K562 (cell line): ENCODE measurements at regions not wholly inside any gene's neighbourhood (a gene's known extent, or its start where the extent isn't known, plus 50 kb on each side); places are given as distances from the start of the nearest gene placed in this dataset.

Experiments used
- ATAC-seq: fragments of 200-7000 bp; cut with Tn5 transposase; 3 replicates; pipeline ENCODE4 v1.9.1; 2020; ENCODE audit warnings: moderate library complexity
- BruUV-seq: library from RNA; stranded (reverse); fragments of 400-500 nt; replicated peaks from 2 replicates; lab custom pipeline; 2021; lab: Mats Ljungman, UMichigan
- CTCF ChIA-PET: fragments of 300-600 bp; formaldehyde crosslinking; extraction: SDS; loops from one replicate; lab custom pipeline; 2021; ENCODE audit warnings: low intra/inter-chr PET ratio; lab: Yijun Ruan, JAX
- POLR2A ChIA-PET: fragments of 300-600, 350-650 bp; sonication (Branson Sonifier 250); formaldehyde crosslinking; extraction: SDS; loops from one replicate; lab custom pipeline; 2021; ENCODE audit warnings: antibody characterized with exemption, inconsistent platforms; lab: Yijun Ruan, JAX
- DNase-seq, 4 experiments: peaks; one replicate each; pipeline versions ENCODE4 v3.0.0 to v3.0.0-alpha.2; 2011 to 2018; ENCODE audit warnings: low spot score in 3 of 4, mixed read lengths in 3 of 4; ENCODE audit errors: extremely low read depth in 1 of 4
- FAIRE-seq: peaks from 2 replicates; lab custom pipeline; 2011; peaks lifted over from hg19 to GRCh38; lab: Jason Lieb, UNC
- H2AFZ ChIP-seq: 2 replicates; pipeline ENCODE4 v1.6.0; 2011; ENCODE audit warnings: low read depth, low read length, control low read depth, inconsistent platforms
- H3K27ac ChIP-seq: fragments of 200-600 bp; 3 replicates; pipeline ENCODE4 v1.8.0; 2011; ENCODE audit warnings: low read depth, mild to moderate bottlenecking, control low read depth, inconsistent platforms, low read length, moderate library complexity, mixed read lengths; ENCODE audit errors: extremely low read depth
- H3K27me3 ChIP-seq, 2 experiments: fragments of 300-600 bp in 1 of 2; 2 replicates in 1 of 2; 3 replicates in 1 of 2; pipeline versions ENCODE4 v1.6.0 to v1.8.0; 2011; ENCODE audit warnings: inconsistent platforms in 2 of 2, low read length in 2 of 2, mild to moderate bottlenecking in 1 of 2, mixed read lengths in 1 of 2, moderate library complexity in 1 of 2; ENCODE audit not compliant: control insufficient read depth in 2 of 2, insufficient read depth in 2 of 2
- H3K36me3 ChIP-seq: fragments of 300-600 bp; 3 replicates; pipeline ENCODE4 v1.8.0; 2011; ENCODE audit warnings: mild to moderate bottlenecking, low read length, inconsistent platforms; ENCODE audit not compliant: control insufficient read depth, insufficient read depth
- H3K4me1 ChIP-seq, 2 experiments: fragments of 200-600 bp in 1 of 2; replicated peaks in 1 of 2; 2 replicates in 1 of 2; 3 replicates in 1 of 2; pipeline versions ENCODE4 v1.5.1 to v1.8.0; 2011; ENCODE audit warnings: inconsistent platforms in 2 of 2, low read length in 2 of 2, mild to moderate bottlenecking in 1 of 2, mixed read lengths in 1 of 2, moderate library complexity in 1 of 2; ENCODE audit not compliant: control insufficient read depth in 2 of 2, insufficient read depth in 2 of 2
- H3K4me2 ChIP-seq: 2 replicates; pipeline ENCODE4 v1.6.1; 2011; ENCODE audit warnings: low read length, control low read depth, inconsistent platforms, mixed read lengths; ENCODE audit not compliant: insufficient read depth
- H3K4me3 ChIP-seq: fragments of 200-600 bp; sonication (generic), shearing (Covaris generic); 2 replicates; pipeline ENCODE4 v1.5.1; 2016; ENCODE audit warnings: control low read depth, inconsistent platforms
- H3K79me2 ChIP-seq: fragments of 200-600 bp; 3 replicates; pipeline ENCODE4 v1.8.0; 2011; ENCODE audit warnings: low read length, inconsistent platforms; ENCODE audit not compliant: control insufficient read depth, insufficient read depth
- H3K9ac ChIP-seq, 2 experiments: 2 replicates each; pipeline versions ENCODE4 v1.6.0 to v1.6.1; 2011; ENCODE audit warnings: low read depth in 2 of 2, low read length in 2 of 2, control low read depth in 1 of 2, inconsistent platforms in 1 of 2, mild to moderate bottlenecking in 1 of 2, mixed read lengths in 1 of 2; ENCODE audit not compliant: insufficient read depth in 1 of 2
- H3K9me1 ChIP-seq: one replicate; pipeline ENCODE4 v1.6.0; 2011; ENCODE audit warnings: inconsistent platforms, mild to moderate bottlenecking, low read length, moderate library complexity; ENCODE audit not compliant: control insufficient read depth, insufficient read depth
- H3K9me3 ChIP-seq: replicated peaks from 2 replicates; pipeline ENCODE4 v1.5.1; 2011; ENCODE audit warnings: low read depth, low read length, inconsistent platforms; ENCODE audit not compliant: control insufficient read depth, insufficient read depth
- H4K20me1 ChIP-seq: replicated peaks from 2 replicates; pipeline ENCODE4 v1.6.1; 2011; ENCODE audit warnings: low read length, inconsistent platforms, mixed read lengths; ENCODE audit not compliant: control insufficient read depth, insufficient read depth
- ATF2 ChIP-seq: sonication (generic); formaldehyde crosslinking; IDR thresholded peaks from 2 replicates; pipeline ENCODE4 v1.8.1; 2022; ENCODE audit warnings: missing genetic modification reagents
- ELK1 ChIP-seq: sonication (generic); formaldehyde crosslinking; IDR thresholded peaks from 2 replicates; pipeline ENCODE4 v1.8.1; 2022; ENCODE audit warnings: missing genetic modification reagents
- ETV5 ChIP-seq: sonication (generic); formaldehyde crosslinking; IDR thresholded peaks from 2 replicates; pipeline ENCODE4 v1.4.0; 2020; ENCODE audit warnings: low read depth, mild to moderate bottlenecking, missing genetic modification reagents
- HSF4 ChIP-seq: fragments of 250-450 bp; sonication (Bioruptor Pico); IDR thresholded peaks from 2 replicates; pipeline ENCODE4 v2.1.2; 2022; ENCODE audit warnings: mild to moderate bottlenecking, moderate library complexity, borderline replicate concordance
- NCOA2 ChIP-seq, 2 experiments: fragments of 450-650 bp; IDR thresholded peaks; 2 replicates each; pipeline ENCODE4 v1.6.1; 2018; ENCODE audit warnings: mild to moderate bottlenecking in 2 of 2, moderate library complexity in 1 of 2; ENCODE audit not compliant: partially characterized antibody in 2 of 2
- RHOXF2B ChIP-seq: fragments of 250-450 bp; sonication (Bioruptor Pico); conservative IDR thresholded peaks from 2 replicates; pipeline ENCODE4 v1.5.1; 2021
- TAF9B ChIP-seq: fragments of 450-650 bp; IDR thresholded peaks from 2 replicates; pipeline ENCODE4 v1.6.1; 2018; ENCODE audit warnings: mild to moderate bottlenecking; ENCODE audit not compliant: partially characterized antibody
- TRIM25 ChIP-seq: fragments of 450-650 bp; IDR thresholded peaks from 2 replicates; pipeline ENCODE4 v1.7.0; 2016; ENCODE audit warnings: borderline replicate concordance
- ZNF133 ChIP-seq: fragments of 250-450 bp; sonication (Bioruptor Pico); IDR thresholded peaks from 2 replicates; pipeline ENCODE4 v1.4.0; 2020; ENCODE audit warnings: mild to moderate bottlenecking
- WGBS: fragments of 100-300 bp; shearing (Covaris generic); methylation state at CpG from one replicate; pipeline ENCODE4 v1.1.6; 2016; ENCODE audit warnings: low coverage, mixed read lengths; ENCODE audit not compliant: insufficient coverage; ENCODE audit errors: missing lambda C conversion rate; 5-methylcytosine and 5-hydroxymethylcytosine counted together
- in situ Hi-C: fragments of 300-500 bp; cut with MboI; formaldehyde crosslinking; loops from 4 replicates; pipeline ENCODE4 v1.15.0; 2018; ENCODE audit warnings: inconsistent platforms, mixed read lengths
- intact Hi-C: fragments of 100-400 bp; cut with micrococcal nuclease; formaldehyde crosslinking; loops from 2 replicates; pipeline ENCODE4 v1.14.2; 2022

- in situ Hi-C loops = no loop called here
- no peak for ATAC-seq
- TF ChIP-seq ELK1 (CRISPR knock-in tag) (no peak), TRIM25 (no peak), TAF9B (no peak)
- H3K4me2 ChIP-seq = no peak overlapping the region
- intact Hi-C loops = no loop called here
- no peaks in the 10 kb centered on the region for H3K79me2 ChIP-seq
- H3K36me3 ChIP-seq = no peaks in the 10 kb centered on the region
- no peaks in the 10 kb centered on the region for H3K27me3 ChIP-seq
- ChIA-PET CTCF (no interaction called here), POLR2A (no interaction called here)
- H2AFZ ChIP-seq = no peak overlapping the region
- H3K4me3 ChIP-seq = no peak overlapping the region
- H4K20me1 ChIP-seq = no peaks in the 10 kb centered on the region
- no peak overlapping the region for H3K27ac ChIP-seq
- FAIRE-seq = no peak
- H3K9ac ChIP-seq = no peak overlapping the region
- DNase-seq = no peak
- no TSS peak for BruUV-seq
- H3K4me1 ChIP-seq = no peaks in the 10 kb centered on the region
- H3K9me3 ChIP-seq = no peaks in the 10 kb centered on the region; the same call in 1 of the 2 replicates
- H3K9me1 ChIP-seq = no peaks in the 10 kb centered on the region
Observed at GRCh38 chr9:117869712-117870111, 165.5 kb downstream of the TLR4 start.

GRCh38 chr9:117873664-117874063 is 169.5 kb downstream of the TLR4 start:
- no peak overlapping the region for H3K4me2 ChIP-seq
- H3K9me3 ChIP-seq = no peaks in the 10 kb centered on the region; the same call in 1 of the 2 replicates
- DNase-seq (no peak), FAIRE-seq (no peak), ATAC-seq (no peak)
- H3K27ac ChIP-seq = no peak overlapping the region
- H3K9ac ChIP-seq = no peak overlapping the region
- intact Hi-C loops = no loop called here
- H3K36me3 ChIP-seq = no peaks in the 10 kb centered on the region
- H4K20me1 ChIP-seq = no peaks in the 10 kb centered on the region
- ChIA-PET CTCF (no interaction called here), POLR2A (no interaction called here)
- no peaks in the 10 kb centered on the region for H3K79me2 ChIP-seq
- H3K4me1 ChIP-seq = no peaks in the 10 kb centered on the region
- in situ Hi-C loops = no loop called here
- H3K9me1 ChIP-seq = no peaks in the 10 kb centered on the region
- H3K27me3 ChIP-seq = no peaks in the 10 kb centered on the region
- no peak overlapping the region for H2AFZ ChIP-seq
- no TSS peak for BruUV-seq
- WGBS = 0% methylated on average over 5 of the region's 5 CpGs
- H3K4me3 ChIP-seq = no peak overlapping the region
- TF ChIP-seq ATF2 (no peak), RHOXF2B (no peak), ZNF133 (no peak), NCOA2 (IDR thresholded peaks at IDR 0.05; ENCODE audit: partially characterized antibody in 2 of 2) (no peak), HSF4 (CRISPR knock-in tag) (no peak), ETV5 (no peak)
